BJ (cell line): ENCODE measurements at regions not wholly inside any gene's neighbourhood (a gene's known extent, or its start where the extent isn't known, plus 50 kb on each side); places are given as distances from the start of the nearest gene placed in this dataset.

Source experiments
- CTCF ChIA-PET: fragments of 350-600 bp; formaldehyde crosslinking; extraction: SDS; loops from one replicate; lab custom pipeline; 2021; ENCODE audit warnings: antibody characterized with exemption, inconsistent platforms; lab: Yijun Ruan, JAX
- POLR2A ChIA-PET: fragments of 300-600 bp; sonication (Branson Sonifier 250); formaldehyde crosslinking; extraction: SDS; loops from one replicate; lab custom pipeline; 2021; ENCODE audit warnings: antibody characterized with exemption; lab: Charles Lee
- DNase-seq: peaks from one replicate; pipeline ENCODE4 v3.0.0-alpha.2; 2011; ENCODE audit warnings: low read depth
- H3K27me3 ChIP-seq: 2 replicates; pipeline ENCODE4 v1.6.0; 2011; ENCODE audit warnings: low read length; ENCODE audit not compliant: control insufficient read depth, insufficient read depth
- H3K36me3 ChIP-seq: 2 replicates; pipeline ENCODE4 v1.5.1; 2011; ENCODE audit warnings: low read length; ENCODE audit not compliant: control insufficient read depth, insufficient read depth
- H3K4me3 ChIP-seq: 2 replicates; pipeline ENCODE4 v1.5.1; 2011; ENCODE audit warnings: low read depth, mild to moderate bottlenecking, control low read depth, low read length
- CTCF ChIP-seq: IDR thresholded peaks from 2 replicates; pipeline ENCODE4 v1.5.1; 2011; ENCODE audit warnings: low read depth, mild to moderate bottlenecking, control low read depth, inconsistent platforms, low read length, moderate library complexity; ENCODE audit not compliant: insufficient read depth

- no peaks in the 10 kb centered on the region for H3K36me3 ChIP-seq
- ChIA-PET POLR2A (no interaction called here), CTCF (interaction anchor here (1.4 kb wide), 1 partner anchor 32 kb away, joined by 3 read pairs; no protein-coding TSS in a partner anchor)
- no peak overlapping the region for H3K4me3 ChIP-seq
- DNase-seq, result no peak
- no peak for TF ChIP-seq CTCF
- no peaks in the 10 kb centered on the region for H3K27me3 ChIP-seq
Observed at GRCh38 chr2:126408671-126409070, 247.3 kb upstream of the GYPC start.

- DNase-seq, result no peak
- ChIA-PET CTCF (interaction anchor here (1.4 kb wide), 1 partner anchor 30 kb away, joined by 3 read pairs; no protein-coding TSS in a partner anchor), POLR2A (no interaction called here)
- H3K4me3 ChIP-seq, result no peak overlapping the region
- no peaks in the 10 kb centered on the region for H3K27me3 ChIP-seq
- no peaks in the 10 kb centered on the region for H3K36me3 ChIP-seq
- TF ChIP-seq CTCF, result no peak
Observed at GRCh38 chr2:126409850-126410249, 246.1 kb upstream of the GYPC start.

- no peak overlapping the region for H3K4me3 ChIP-seq
- no peak for DNase-seq
- TF ChIP-seq CTCF, result no peak
- no peaks in the 10 kb centered on the region for H3K27me3 ChIP-seq
- CTCF ChIA-PET, result no interaction called here
- no peaks in the 10 kb centered on the region for H3K36me3 ChIP-seq
- POLR2A ChIA-PET, result no interaction called here
Observed at GRCh38 chr2:126413079-126413478, 242.9 kb upstream of the GYPC start.

- Histone ChIP-seq H3K4me3 (no peak overlapping the region), H3K36me3 (no peaks in the 10 kb centered on the region), H3K27me3 (no peaks in the 10 kb centered on the region)
- ChIA-PET POLR2A (no interaction called here), CTCF (no interaction called here)
- no peak for TF ChIP-seq CTCF
- DNase-seq, result no peak
Observed at GRCh38 chr2:126419403-126419802, 236.6 kb upstream of the GYPC start.

- DNase-seq, result no peak
- Histone ChIP-seq H3K27me3 (no peaks in the 10 kb centered on the region), H3K36me3 (no peaks in the 10 kb centered on the region), H3K4me3 (no peak overlapping the region)
- no peak for TF ChIP-seq CTCF
- CTCF ChIA-PET, result no interaction called here
- POLR2A ChIA-PET, result no interaction called here
Observed at GRCh38 chr2:126425943-126426342, 230.0 kb upstream of the GYPC start.
